ENCODE measurements at regions not wholly inside any gene's neighbourhood (a gene's known extent, or its start where the extent isn't known, plus 50 kb on each side); places are given as distances from the start of the nearest gene placed in this dataset.

DNA sequence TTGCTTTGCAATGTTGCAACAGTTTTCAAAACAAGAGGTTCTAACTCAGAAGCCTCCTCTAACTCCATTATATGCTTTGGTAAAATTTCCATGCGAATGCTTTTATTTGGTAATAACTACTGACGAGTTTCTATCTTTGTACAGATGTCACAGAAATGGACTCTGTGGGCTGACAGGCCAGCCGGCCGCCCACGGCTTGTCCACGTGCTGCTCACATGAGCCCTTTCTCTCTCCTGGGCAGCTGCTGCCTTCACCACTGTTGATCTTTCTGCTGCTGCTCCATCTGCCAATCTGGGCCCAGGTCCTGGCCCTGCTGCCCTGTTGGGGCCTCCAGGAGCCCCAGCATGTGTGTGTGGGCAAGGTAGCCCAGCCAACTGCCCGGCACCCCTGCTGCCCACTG is 168.2 kb upstream of the TMEM132C start:
- TF ChIP-seq, protein P1, sequence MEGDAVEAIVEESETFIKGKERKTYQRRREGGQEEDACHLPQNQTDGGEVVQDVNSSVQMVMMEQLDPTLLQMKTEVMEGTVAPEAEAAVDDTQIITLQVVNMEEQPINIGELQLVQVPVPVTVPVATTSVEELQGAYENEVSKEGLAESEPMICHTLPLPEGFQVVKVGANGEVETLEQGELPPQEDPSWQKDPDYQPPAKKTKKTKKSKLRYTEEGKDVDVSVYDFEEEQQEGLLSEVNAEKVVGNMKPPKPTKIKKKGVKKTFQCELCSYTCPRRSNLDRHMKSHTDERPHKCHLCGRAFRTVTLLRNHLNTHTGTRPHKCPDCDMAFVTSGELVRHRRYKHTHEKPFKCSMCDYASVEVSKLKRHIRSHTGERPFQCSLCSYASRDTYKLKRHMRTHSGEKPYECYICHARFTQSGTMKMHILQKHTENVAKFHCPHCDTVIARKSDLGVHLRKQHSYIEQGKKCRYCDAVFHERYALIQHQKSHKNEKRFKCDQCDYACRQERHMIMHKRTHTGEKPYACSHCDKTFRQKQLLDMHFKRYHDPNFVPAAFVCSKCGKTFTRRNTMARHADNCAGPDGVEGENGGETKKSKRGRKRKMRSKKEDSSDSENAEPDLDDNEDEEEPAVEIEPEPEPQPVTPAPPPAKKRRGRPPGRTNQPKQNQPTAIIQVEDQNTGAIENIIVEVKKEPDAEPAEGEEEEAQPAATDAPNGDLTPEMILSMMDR (IDR thresholded peaks at IDR 0.05), result no peak
- no peak for TF ChIP-seq POLR2AphosphoS5 (IDR thresholded peaks at IDR 0.05)
